HG02870 (cell line): ENCODE measurements at regions not wholly inside any gene's neighbourhood (a gene's known extent, or its start where the extent isn't known, plus 50 kb on each side); places are given as distances from the start of the nearest gene placed in this dataset.

Source experiments
- ATAC-seq: cut with Tn5 transposase; IDR thresholded peaks from one replicate; pipeline ENCODE4 v1.9.1; 2021; ENCODE audit warnings: mild to moderate bottlenecking, moderate library complexity; ENCODE audit not compliant: unreplicated experiment

- no peak for ATAC-seq
These were observed 61.2 kb downstream of the KLF6 start for GRCh38 chr10:3723766-3724165.

- no peak for ATAC-seq
These were observed 64.6 kb downstream of the KLF6 start for GRCh38 chr10:3720228-3721019.

- no peak for ATAC-seq
These were observed 65.8 kb downstream of the KLF6 start for GRCh38 chr10:3719024-3719843.

- ATAC-seq = no peak
These were observed 68.9 kb downstream of the KLF6 start for GRCh38 chr10:3716093-3716492.

- no peak for ATAC-seq
These were observed 70.0 kb downstream of the KLF6 start for GRCh38 chr10:3714967-3715366.

GRCh38 chr10:3714531-3714930, 70.5 kb downstream of the KLF6 start:
- ATAC-seq = no peak

GRCh38 chr10:3712707-3713106, 72.3 kb downstream of the KLF6 start:
- ATAC-seq = no peak

GRCh38 chr10:3711918-3712317, 73.1 kb downstream of the KLF6 start:
- ATAC-seq = no peak

- no peak for ATAC-seq
These were observed 74.2 kb downstream of the KLF6 start for GRCh38 chr10:3710764-3711163.

- ATAC-seq = no peak
These were observed 75.5 kb downstream of the KLF6 start for GRCh38 chr10:3709456-3710060.

- no peak for ATAC-seq
These were observed 76.2 kb downstream of the KLF6 start for GRCh38 chr10:3708852-3709251.

- ATAC-seq = no peak
These were observed 80.3 kb downstream of the KLF6 start for GRCh38 chr10:3704565-3705325.

GRCh38 chr10:3702569-3702968, 82.4 kb downstream of the KLF6 start:
- no peak for ATAC-seq

- no peak for ATAC-seq
These were observed 82.9 kb downstream of the KLF6 start for GRCh38 chr10:3702056-3702546.

GRCh38 chr10:3701491-3701890, 83.5 kb downstream of the KLF6 start:
- no peak for ATAC-seq

- ATAC-seq = no peak
These were observed 84.4 kb downstream of the KLF6 start for GRCh38 chr10:3700531-3701076.

- no peak for ATAC-seq
These were observed 85.1 kb downstream of the KLF6 start for GRCh38 chr10:3699916-3700315.

GRCh38 chr10:3698312-3698711, 86.7 kb downstream of the KLF6 start:
- ATAC-seq = no peak

- no peak for ATAC-seq
These were observed 91.3 kb downstream of the KLF6 start for GRCh38 chr10:3693698-3694080.

GRCh38 chr10:3693022-3693697, 91.8 kb downstream of the KLF6 start:
- no peak for ATAC-seq
